DOHH2 (cell line): ENCODE measurements at regions not wholly inside any gene's neighbourhood (a gene's known extent, or its start where the extent isn't known, plus 50 kb on each side); places are given as distances from the start of the nearest gene placed in this dataset.
"Not testable (repeated sequence)": the region's sequence is repeated elsewhere in the genome, so short reads cannot be mapped to it uniquely, and the experiment has no call there.

ENCODE experiments used
- H3F3A ChIP-seq: fragments of 200-600 bp; sonication (generic), shearing (Covaris generic); 2 replicates; pipeline ENCODE4 v1.6.0; 2016; ENCODE audit warnings: antibody characterized with exemption, mild to moderate bottlenecking; ENCODE audit not compliant: control insufficient read depth, insufficient read depth
- H3K27ac ChIP-seq: fragments of 200-600 bp; sonication (generic); 2 replicates; pipeline ENCODE4 v1.5.1; 2014; ENCODE audit warnings: low read depth, mild to moderate bottlenecking, low read length, moderate library complexity
- H3K27me3 ChIP-seq: fragments of 200-600 bp; sonication (generic); 2 replicates; pipeline ENCODE4 v1.6.1; 2014; ENCODE audit warnings: mild to moderate bottlenecking, low read length, mixed read lengths; ENCODE audit not compliant: control insufficient read depth
- H3K36me3 ChIP-seq: fragments of 200-600 bp; sonication (generic); 2 replicates; pipeline ENCODE4 v1.6.1; 2014; ENCODE audit warnings: mild to moderate bottlenecking, low read length, moderate library complexity, mixed read lengths; ENCODE audit not compliant: control insufficient read depth
- H3K4me1 ChIP-seq: fragments of 200-600 bp; sonication (generic); 2 replicates; pipeline ENCODE4 v1.6.1; 2014; ENCODE audit warnings: mild to moderate bottlenecking, low read length, mixed read lengths; ENCODE audit not compliant: control insufficient read depth
- H3K4me2 ChIP-seq: fragments of 200-600 bp; sonication (generic); 2 replicates; pipeline ENCODE4 v1.6.0; 2014; ENCODE audit warnings: mild to moderate bottlenecking, low read length, moderate library complexity
- H3K4me3 ChIP-seq: fragments of 200-600 bp; sonication (generic); 2 replicates; pipeline ENCODE4 v1.5.1; 2014; ENCODE audit warnings: mild to moderate bottlenecking, low read length, mixed read lengths
- H3K79me2 ChIP-seq: fragments of 200-600 bp; sonication (generic); 2 replicates; pipeline ENCODE4 v1.6.1; 2014; ENCODE audit warnings: mild to moderate bottlenecking, low read length, mixed read lengths; ENCODE audit not compliant: control insufficient read depth
- H3K9me2 ChIP-seq: fragments of 200-600 bp; sonication (generic); replicated peaks from 2 replicates; pipeline ENCODE4 v1.6.1; 2014; ENCODE audit warnings: mild to moderate bottlenecking, low read length, mixed read lengths; ENCODE audit not compliant: control insufficient read depth
- H3K9me3 ChIP-seq: fragments of 200-600 bp; sonication (generic); 2 replicates; pipeline ENCODE4 v1.6.1; 2014; ENCODE audit warnings: antibody characterized with exemption, low read length, mixed read lengths; ENCODE audit not compliant: control insufficient read depth, insufficient read depth
- H4K20me1 ChIP-seq: fragments of 200-600 bp; sonication (generic); 2 replicates; pipeline ENCODE4 v1.6.0; 2014; ENCODE audit warnings: low read depth, mild to moderate bottlenecking, antibody characterized with exemption, low read length, moderate library complexity; ENCODE audit not compliant: control insufficient read depth, insufficient read depth
- CTCF ChIP-seq: fragments of 200-600 bp; sonication (generic); IDR thresholded peaks from one replicate; pipeline ENCODE4 v1.5.1; 2014; ENCODE audit warnings: antibody characterized with exemption, mild to moderate bottlenecking, low read depth, low read length; ENCODE audit not compliant: poor library complexity, severe bottlenecking
- EZH2phosphoT487 ChIP-seq: fragments of 200-600 bp; sonication (generic); IDR thresholded peaks from 2 replicates; pipeline ENCODE4 v1.6.1; 2017; ENCODE audit warnings: borderline replicate concordance, mild to moderate bottlenecking, antibody characterized with exemption, low read length, moderate library complexity, mixed read lengths

GRCh38 chr20:7792150-7792869 lies 147.9 kb downstream of the HAO1 start:
- Histone ChIP-seq H3K4me2 (no peak overlapping the region), H3K27ac (no peak overlapping the region), H3K27me3 (no peaks in the 10 kb centered on the region), H4K20me1 (no peaks in the 10 kb centered on the region), H3K9me3 (no peaks in the 10 kb centered on the region), H3K4me3 (no peak overlapping the region), H3K36me3 (no peaks in the 10 kb centered on the region), H3K79me2 (no peaks in the 10 kb centered on the region), H3K4me1 (no peaks in the 10 kb centered on the region), H3K9me2 (no peaks in the 10 kb centered on the region; the same call in 1 of the 2 replicates), H3F3A (no peaks in the 10 kb centered on the region)
- no peak for TF ChIP-seq CTCF
- TF ChIP-seq EZH2phosphoT487: no peak

- Histone ChIP-seq H3F3A (no peaks in the 10 kb centered on the region), H3K9me2 (no peaks in the 10 kb centered on the region), H3K4me2 (no peak overlapping the region), H3K9me3 (no peaks in the 10 kb centered on the region), H3K27ac (no peak overlapping the region), H3K4me3 (no peak overlapping the region), H4K20me1 (no peaks in the 10 kb centered on the region), H3K4me1 (no peaks in the 10 kb centered on the region), H3K36me3 (no peaks in the 10 kb centered on the region), H3K27me3 (no peaks in the 10 kb centered on the region), H3K79me2 (no peaks in the 10 kb centered on the region)
- no peak for TF ChIP-seq CTCF
- TF ChIP-seq EZH2phosphoT487: no peak
Measured at GRCh38 chr20:7798176-7798575, 142.1 kb downstream of the HAO1 start.

- Histone ChIP-seq H3K4me1 (no peaks in the 10 kb centered on the region), H3K9me3 (no peaks in the 10 kb centered on the region), H3K79me2 (no peaks in the 10 kb centered on the region), H4K20me1 (no peaks in the 10 kb centered on the region), H3K27ac (no peak overlapping the region), H3F3A (no peaks in the 10 kb centered on the region), H3K4me2 (no peak overlapping the region), H3K27me3 (no peaks in the 10 kb centered on the region), H3K4me3 (no peak overlapping the region), H3K36me3 (no peaks in the 10 kb centered on the region), H3K9me2 (no peaks in the 10 kb centered on the region)
- TF ChIP-seq EZH2phosphoT487 (no peak), CTCF (no peak)
Measured at GRCh38 chr20:7799862-7800261, 140.4 kb downstream of the HAO1 start.

GRCh38 chr20:7803411-7804151 lies 136.7 kb downstream of the HAO1 start:
- not testable (repeated sequence) for H3F3A ChIP-seq, H3K9me2 ChIP-seq, H3K4me2 ChIP-seq, H3K9me3 ChIP-seq, H3K27ac ChIP-seq, H3K79me2 ChIP-seq, H4K20me1 ChIP-seq, H3K4me3 ChIP-seq, H3K36me3 ChIP-seq, H3K27me3 ChIP-seq, H3K4me1 ChIP-seq
